Peyer's patch (tissue), 4 donors: ENCODE measurements at regions not wholly inside any gene's neighbourhood (a gene's known extent, or its start where the extent isn't known, plus 50 kb on each side); places are given as distances from the start of the nearest gene placed in this dataset.

ENCODE experiments used
- POLR2A ChIP-seq, 2 donors: fragments of 450-650 bp; IDR thresholded peaks; one replicate each; pipeline ENCODE4 v1.5.1; 2017; ENCODE audit warnings: antibody characterized with exemption in 2 of 2, mild to moderate bottlenecking in 2 of 2, moderate library complexity in 2 of 2
- TF ChIP-seq, protein P1 (sequence below), 6 experiments: fragments of 450-650 bp in 4 of 6; fragments of 200-600 bp in 2 of 6; sonication (generic) in 1 of 6; IDR thresholded peaks; one replicate each; pipeline ENCODE4 v1.5.1; 2017 to 2019; ENCODE audit warnings: antibody characterized with exemption in 6 of 6, mild to moderate bottlenecking in 3 of 6, moderate library complexity in 1 of 6

DNA sequence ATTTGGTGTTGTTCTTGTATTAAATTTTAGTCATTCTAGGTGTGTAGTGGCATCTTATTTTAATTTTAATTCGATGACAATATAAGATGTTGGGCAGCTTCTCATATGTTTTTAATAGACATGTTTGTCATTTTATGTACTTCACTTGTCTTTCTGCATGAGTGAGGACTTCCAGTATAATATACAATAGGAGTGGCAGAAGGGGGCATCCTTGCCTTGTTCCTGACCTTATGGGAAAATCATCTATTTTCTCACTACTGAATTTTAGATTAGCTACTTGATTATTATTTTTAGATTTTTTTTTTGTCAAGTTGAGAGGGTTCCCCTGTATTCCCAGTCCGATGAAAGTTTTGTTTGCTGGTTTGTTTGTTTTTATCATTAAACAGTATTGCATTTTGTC, 495.2 kb upstream of the GRM3 start:
- TF ChIP-seq, protein P1, sequence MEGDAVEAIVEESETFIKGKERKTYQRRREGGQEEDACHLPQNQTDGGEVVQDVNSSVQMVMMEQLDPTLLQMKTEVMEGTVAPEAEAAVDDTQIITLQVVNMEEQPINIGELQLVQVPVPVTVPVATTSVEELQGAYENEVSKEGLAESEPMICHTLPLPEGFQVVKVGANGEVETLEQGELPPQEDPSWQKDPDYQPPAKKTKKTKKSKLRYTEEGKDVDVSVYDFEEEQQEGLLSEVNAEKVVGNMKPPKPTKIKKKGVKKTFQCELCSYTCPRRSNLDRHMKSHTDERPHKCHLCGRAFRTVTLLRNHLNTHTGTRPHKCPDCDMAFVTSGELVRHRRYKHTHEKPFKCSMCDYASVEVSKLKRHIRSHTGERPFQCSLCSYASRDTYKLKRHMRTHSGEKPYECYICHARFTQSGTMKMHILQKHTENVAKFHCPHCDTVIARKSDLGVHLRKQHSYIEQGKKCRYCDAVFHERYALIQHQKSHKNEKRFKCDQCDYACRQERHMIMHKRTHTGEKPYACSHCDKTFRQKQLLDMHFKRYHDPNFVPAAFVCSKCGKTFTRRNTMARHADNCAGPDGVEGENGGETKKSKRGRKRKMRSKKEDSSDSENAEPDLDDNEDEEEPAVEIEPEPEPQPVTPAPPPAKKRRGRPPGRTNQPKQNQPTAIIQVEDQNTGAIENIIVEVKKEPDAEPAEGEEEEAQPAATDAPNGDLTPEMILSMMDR (IDR thresholded peaks at IDR 0.05): no peak
- no peak for TF ChIP-seq POLR2A (IDR thresholded peaks at IDR 0.05)
